DND-41 (cell line): ENCODE measurements at regions not wholly inside any gene's neighbourhood (a gene's known extent, or its start where the extent isn't known, plus 50 kb on each side); places are given as distances from the start of the nearest gene placed in this dataset.

Experiments used
- ATAC-seq: fragments of 200-7000 bp; cut with Tn5 transposase; 3 replicates; pipeline ENCODE4 v1.9.1; 2021; ENCODE audit warnings: low read depth; ENCODE audit not compliant: insufficient read depth
- DNase-seq: peaks from one replicate; pipeline ENCODE4 v3.0.0-alpha.2; 2020
- H2AFZ ChIP-seq: 2 replicates; pipeline ENCODE4 v1.6.0; 2012; ENCODE audit warnings: low read depth, low read length
- H3K27ac ChIP-seq: 2 replicates; pipeline ENCODE4 v1.5.1; 2012; ENCODE audit warnings: low read length, inconsistent platforms
- H3K27me3 ChIP-seq: fragments of 200-600 bp; sonication (generic); 2 replicates; pipeline ENCODE4 v1.6.0; 2012; ENCODE audit warnings: low read length, mild to moderate bottlenecking, inconsistent platforms; ENCODE audit not compliant: insufficient read depth, poor library complexity
- H3K36me3 ChIP-seq: 2 replicates; pipeline ENCODE4 v1.5.1; 2012; ENCODE audit warnings: low read length, inconsistent platforms; ENCODE audit not compliant: insufficient read depth
- H3K4me1 ChIP-seq: 2 replicates; pipeline ENCODE4 v1.5.1; 2012; ENCODE audit warnings: mild to moderate bottlenecking, low read length; ENCODE audit not compliant: insufficient read depth
- H3K4me2 ChIP-seq: 2 replicates; pipeline ENCODE4 v1.6.0; 2012; ENCODE audit warnings: mild to moderate bottlenecking, moderate library complexity, low read length, inconsistent platforms; ENCODE audit not compliant: insufficient read depth
- H3K4me3 ChIP-seq, 2 experiments: fragments of 200-600 bp in 1 of 2; shearing (Covaris generic) in 1 of 2; 2 replicates each; pipeline ENCODE4 v1.5.1; 2012 to 2016; ENCODE audit warnings: inconsistent platforms in 2 of 2, low read length in 2 of 2, mild to moderate bottlenecking in 2 of 2, low read depth in 1 of 2, moderate library complexity in 1 of 2
- H3K79me2 ChIP-seq: 2 replicates; pipeline ENCODE4 v1.6.0; 2012; ENCODE audit warnings: low read length, inconsistent platforms; ENCODE audit not compliant: insufficient read depth
- H3K9ac ChIP-seq: 2 replicates; pipeline ENCODE4 v1.6.0; 2012; ENCODE audit warnings: low read depth, mild to moderate bottlenecking, inconsistent platforms, low read length, moderate library complexity
- H3K9me3 ChIP-seq: 2 replicates; pipeline ENCODE4 v1.5.1; 2012; ENCODE audit warnings: low read length, moderate library complexity, mild to moderate bottlenecking, inconsistent platforms; ENCODE audit not compliant: insufficient read depth, severe bottlenecking
- H4K20me1 ChIP-seq: 2 replicates; pipeline ENCODE4 v1.6.0; 2012; ENCODE audit warnings: low read length; ENCODE audit not compliant: insufficient read depth
- EZH2 ChIP-seq: IDR thresholded peaks from 3 replicates; pipeline ENCODE4 v1.6.1; 2012; ENCODE audit warnings: borderline replicate concordance, low read depth, mild to moderate bottlenecking, moderate library complexity, low read length, inconsistent platforms; ENCODE audit not compliant: severe bottlenecking
- TF ChIP-seq, protein P1 (sequence below): IDR thresholded peaks from 2 replicates; pipeline ENCODE4 v1.5.1; 2012; ENCODE audit warnings: borderline replicate concordance, low read length, moderate library complexity, mild to moderate bottlenecking; ENCODE audit not compliant: poor library complexity, severe bottlenecking; ENCODE audit errors: extremely low read depth

DNA sequence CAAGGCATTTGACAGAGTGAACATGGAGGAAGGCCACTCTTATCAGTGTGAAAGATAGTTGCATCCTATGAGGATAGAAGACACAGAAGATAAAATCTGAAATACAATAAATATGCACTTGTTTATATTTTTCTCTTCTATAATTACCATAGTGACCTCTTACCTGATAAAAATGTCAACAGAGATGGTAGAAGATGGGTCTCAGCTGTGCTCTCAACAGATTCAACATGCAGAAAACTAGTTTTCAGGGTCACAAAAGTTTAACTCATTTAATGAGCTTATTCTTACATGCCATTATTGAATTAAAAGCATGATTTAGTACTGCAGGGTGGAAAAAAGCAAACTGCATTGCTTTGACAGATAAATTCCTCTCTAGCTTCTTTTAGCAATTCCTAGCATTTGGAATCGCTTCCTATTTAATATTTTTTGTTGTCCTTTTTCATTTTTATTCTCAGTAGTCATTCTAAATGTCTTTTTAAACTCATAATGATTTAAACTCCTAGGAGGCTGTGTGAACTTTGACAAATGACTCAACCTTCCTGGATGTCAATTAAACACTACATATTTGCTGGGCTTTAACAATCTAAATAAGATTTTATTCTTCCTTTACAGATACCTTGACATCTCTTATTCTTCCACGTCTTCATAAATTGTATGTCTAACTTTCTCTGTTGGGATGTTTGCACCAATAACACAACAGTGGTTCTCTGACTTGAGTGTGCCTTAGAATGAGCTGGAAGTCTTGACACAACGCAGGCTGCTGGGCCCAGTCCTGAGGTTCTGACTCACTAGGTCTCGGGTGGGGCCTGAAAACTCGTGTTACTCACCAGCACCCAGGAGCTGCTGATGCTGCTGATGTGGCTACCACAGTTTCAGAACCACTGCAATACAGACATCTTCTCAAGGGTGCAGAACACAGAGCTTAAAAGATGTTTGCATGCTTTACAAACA lies 565.5 kb upstream of the IGFBP3 start:
- DNase-seq (no peak), ATAC-seq (no peak)
- no peaks in the 10 kb centered on the region for H3K79me2 ChIP-seq
- no peak overlapping the region for H3K9ac ChIP-seq
- H4K20me1 ChIP-seq, result no peaks in the 10 kb centered on the region
- no peak overlapping the region for H2AFZ ChIP-seq
- H3K4me1 ChIP-seq, result no peaks in the 10 kb centered on the region
- TF ChIP-seq EZH2, result no peak
- TF ChIP-seq, protein P1, sequence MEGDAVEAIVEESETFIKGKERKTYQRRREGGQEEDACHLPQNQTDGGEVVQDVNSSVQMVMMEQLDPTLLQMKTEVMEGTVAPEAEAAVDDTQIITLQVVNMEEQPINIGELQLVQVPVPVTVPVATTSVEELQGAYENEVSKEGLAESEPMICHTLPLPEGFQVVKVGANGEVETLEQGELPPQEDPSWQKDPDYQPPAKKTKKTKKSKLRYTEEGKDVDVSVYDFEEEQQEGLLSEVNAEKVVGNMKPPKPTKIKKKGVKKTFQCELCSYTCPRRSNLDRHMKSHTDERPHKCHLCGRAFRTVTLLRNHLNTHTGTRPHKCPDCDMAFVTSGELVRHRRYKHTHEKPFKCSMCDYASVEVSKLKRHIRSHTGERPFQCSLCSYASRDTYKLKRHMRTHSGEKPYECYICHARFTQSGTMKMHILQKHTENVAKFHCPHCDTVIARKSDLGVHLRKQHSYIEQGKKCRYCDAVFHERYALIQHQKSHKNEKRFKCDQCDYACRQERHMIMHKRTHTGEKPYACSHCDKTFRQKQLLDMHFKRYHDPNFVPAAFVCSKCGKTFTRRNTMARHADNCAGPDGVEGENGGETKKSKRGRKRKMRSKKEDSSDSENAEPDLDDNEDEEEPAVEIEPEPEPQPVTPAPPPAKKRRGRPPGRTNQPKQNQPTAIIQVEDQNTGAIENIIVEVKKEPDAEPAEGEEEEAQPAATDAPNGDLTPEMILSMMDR, result no peak
- no peak overlapping the region for H3K4me2 ChIP-seq
- no peak overlapping the region for H3K27ac ChIP-seq
- no peaks in the 10 kb centered on the region for H3K36me3 ChIP-seq
- H3K4me3 ChIP-seq, result no peak overlapping the region
- H3K9me3 ChIP-seq, result no peaks in the 10 kb centered on the region
- H3K27me3 ChIP-seq, result no peaks in the 10 kb centered on the region

DNA sequence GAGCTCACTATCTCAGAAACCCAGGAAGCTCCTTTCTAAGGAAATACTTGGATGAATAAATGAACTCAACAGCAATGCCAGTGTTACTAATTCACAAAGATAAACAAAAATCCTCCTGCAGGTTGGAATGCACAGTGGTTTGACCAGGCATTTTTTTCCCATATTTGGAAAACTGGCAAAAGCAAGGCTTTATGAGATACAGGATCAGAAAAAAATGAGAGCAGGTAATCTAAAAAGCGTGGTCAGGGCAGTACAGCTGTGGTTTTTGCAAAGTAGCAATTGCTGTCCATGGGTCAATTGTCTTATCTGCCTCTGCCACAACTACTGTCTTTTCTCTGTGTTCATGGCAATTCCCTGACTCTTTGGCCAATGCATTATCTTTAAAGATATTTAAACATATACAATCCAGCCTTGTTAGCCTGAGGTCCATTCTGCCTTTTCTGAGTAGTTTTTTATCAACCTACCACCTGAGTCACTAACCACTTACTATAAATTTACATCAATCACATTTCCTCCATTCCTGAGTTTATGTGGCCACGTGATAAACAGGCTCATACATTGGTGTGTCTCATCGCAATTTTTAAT lies 564.5 kb upstream of the IGFBP3 start:
- no peak for DNase-seq
- no peaks in the 10 kb centered on the region for H3K27me3 ChIP-seq
- no peak for TF ChIP-seq EZH2
- TF ChIP-seq, protein P1, result no peak
- no peaks in the 10 kb centered on the region for H3K79me2 ChIP-seq
- no peaks in the 10 kb centered on the region for H3K36me3 ChIP-seq
- H3K9me3 ChIP-seq, result no peaks in the 10 kb centered on the region
- H3K27ac ChIP-seq, result no peak overlapping the region
- H3K4me1 ChIP-seq, result no peaks in the 10 kb centered on the region
- no peak overlapping the region for H2AFZ ChIP-seq
- H3K4me3 ChIP-seq, result no peak overlapping the region
- H3K4me2 ChIP-seq, result no peak overlapping the region
- H3K9ac ChIP-seq, result no peak overlapping the region
- no peaks in the 10 kb centered on the region for H4K20me1 ChIP-seq
- ATAC-seq, result no peak

DNA sequence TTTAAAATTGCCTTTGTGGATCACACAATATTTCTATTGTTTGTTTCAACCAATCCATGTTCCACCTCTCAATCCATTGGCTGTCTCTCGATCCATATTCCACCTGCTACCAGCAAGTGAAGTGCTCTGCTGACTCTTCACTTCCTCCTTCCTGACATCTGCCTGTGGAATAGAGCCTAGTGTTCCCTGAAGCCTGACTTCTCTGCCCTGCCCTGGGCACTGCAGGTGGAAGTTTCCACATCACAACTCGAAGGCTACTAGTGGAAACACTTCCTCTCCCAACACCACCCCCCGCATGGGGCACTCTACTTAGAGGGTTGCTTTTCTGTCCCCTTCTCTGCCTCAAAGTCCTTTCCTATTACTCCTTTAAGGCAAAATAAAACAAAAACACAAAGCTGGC lies 563.8 kb upstream of the IGFBP3 start:
- H3K4me2 ChIP-seq, result no peak overlapping the region
- TF ChIP-seq, protein P1, result no peak
- no peak overlapping the region for H3K27ac ChIP-seq
- no peak overlapping the region for H3K9ac ChIP-seq
- H4K20me1 ChIP-seq, result no peaks in the 10 kb centered on the region
- no peaks in the 10 kb centered on the region for H3K36me3 ChIP-seq
- no peaks in the 10 kb centered on the region for H3K27me3 ChIP-seq
- no peak overlapping the region for H2AFZ ChIP-seq
- ATAC-seq (no peak), DNase-seq (no peak)
- no peaks in the 10 kb centered on the region for H3K9me3 ChIP-seq
- H3K79me2 ChIP-seq, result no peaks in the 10 kb centered on the region
- H3K4me1 ChIP-seq, result no peaks in the 10 kb centered on the region
- no peak overlapping the region for H3K4me3 ChIP-seq
